ENCODE measurements at regions not wholly inside any gene's neighbourhood (a gene's known extent, or its start where the extent isn't known, plus 50 kb on each side); places are given as distances from the start of the nearest gene placed in this dataset.

- DNase-seq (ENCODE audit: low spot score), result peak; percentile 40
These were observed 1086.5 kb downstream of the SLC6A15 start for GRCh38 chr12:83826112-83826511.

GRCh38 chr12:83823386-83824045 lies 1089.1 kb downstream of the SLC6A15 start:
- peak; percentile 79 for DNase-seq (ENCODE audit: low spot score)

GRCh38 chr12:83821967-83822366 lies 1090.6 kb downstream of the SLC6A15 start:
- no peak for DNase-seq (ENCODE audit: low spot score)

GRCh38 chr12:83818881-83819280 lies 1093.7 kb downstream of the SLC6A15 start:
- DNase-seq (ENCODE audit: low spot score), result no peak

GRCh38 chr12:83817730-83818129 lies 1094.9 kb downstream of the SLC6A15 start:
- no peak for DNase-seq (ENCODE audit: low spot score)

GRCh38 chr12:83808591-83808990 lies 1104.0 kb downstream of the SLC6A15 start:
- no peak for DNase-seq (ENCODE audit: low spot score)

- DNase-seq (ENCODE audit: low spot score), result no peak
These were observed 1104.7 kb downstream of the SLC6A15 start for GRCh38 chr12:83807871-83808270.

- DNase-seq (ENCODE audit: low spot score), result no peak
These were observed 1106.7 kb downstream of the SLC6A15 start for GRCh38 chr12:83805873-83806272.

GRCh38 chr12:83805156-83805772 lies 1107.3 kb downstream of the SLC6A15 start:
- no peak for DNase-seq (ENCODE audit: low spot score)

GRCh38 chr12:83801972-83802371 lies 1110.6 kb downstream of the SLC6A15 start:
- DNase-seq (ENCODE audit: low spot score), result no peak

GRCh38 chr12:83800022-83800421 lies 1112.6 kb downstream of the SLC6A15 start:
- no peak for DNase-seq (ENCODE audit: low spot score)

GRCh38 chr12:83796531-83796930 lies 1109.8 kb downstream of the TMTC2 start:
- no peak for DNase-seq (ENCODE audit: low spot score)

- DNase-seq (ENCODE audit: low spot score), result no peak
These were observed 1106.9 kb downstream of the TMTC2 start for GRCh38 chr12:83793616-83794015.

GRCh38 chr12:83784298-83784890 lies 1097.7 kb downstream of the TMTC2 start:
- no peak for DNase-seq (ENCODE audit: low spot score)

GRCh38 chr12:83779526-83779925 lies 1092.8 kb downstream of the TMTC2 start:
- no peak for DNase-seq (ENCODE audit: low spot score)

GRCh38 chr12:83769151-83769550 lies 1082.4 kb downstream of the TMTC2 start:
- DNase-seq (ENCODE audit: low spot score), result no peak

- no peak for DNase-seq (ENCODE audit: low spot score)
These were observed 1081.0 kb downstream of the TMTC2 start for GRCh38 chr12:83767723-83768122.

GRCh38 chr12:83763425-83763824 lies 1076.7 kb downstream of the TMTC2 start:
- no peak for DNase-seq (ENCODE audit: low spot score)

- no peak for DNase-seq (ENCODE audit: low spot score)
These were observed 1073.2 kb downstream of the TMTC2 start for GRCh38 chr12:83759906-83760305.

GRCh38 chr12:83758888-83759631 lies 1072.4 kb downstream of the TMTC2 start:
- DNase-seq (ENCODE audit: low spot score), result no peak

GRCh38 chr12:83753904-83754303 lies 1067.2 kb downstream of the TMTC2 start:
- DNase-seq (ENCODE audit: low spot score), result no peak

- DNase-seq (ENCODE audit: low spot score), result no peak
These were observed 1066.5 kb downstream of the TMTC2 start for GRCh38 chr12:83753205-83753604.

- no peak for DNase-seq (ENCODE audit: low spot score)
These were observed 1052.9 kb downstream of the TMTC2 start for GRCh38 chr12:83739607-83740006.

All from H4 (cell line).